IMR-90 (cell line): ENCODE measurements at regions not wholly inside any gene's neighbourhood (a gene's known extent, or its start where the extent isn't known, plus 50 kb on each side); places are given as distances from the start of the nearest gene placed in this dataset.

ENCODE experiments used
- ATAC-seq: fragments of 200-7000 bp; cut with Tn5 transposase; 2 replicates; pipeline ENCODE4 v1.9.1; 2020; ENCODE audit warnings: low read depth, mild to moderate bottlenecking, moderate library complexity
- BruUV-seq: library from RNA; stranded (reverse); fragments of 400-500 nt; replicated peaks from 2 replicates; lab custom pipeline; 2021; lab: Mats Ljungman, UMichigan
- CTCF ChIA-PET: fragments of 300-600 bp; formaldehyde crosslinking; extraction: SDS; loops from one replicate; lab custom pipeline; 2021; ENCODE audit warnings: antibody characterized with exemption; lab: Yijun Ruan, JAX
- POLR2A ChIA-PET: fragments of 300-600 bp; sonication (Branson Sonifier 250); formaldehyde crosslinking; loops from one replicate; lab custom pipeline; 2022; ENCODE audit warnings: antibody characterized with exemption; ENCODE audit not compliant: unreplicated experiment; lab: Charles Lee
- DNase-seq: peaks from one replicate; pipeline ENCODE4 v3.0.0; 2013
- H2AFZ ChIP-seq: replicated peaks from 2 replicates; pipeline ENCODE3; 2013; ENCODE audit warnings: low read length, mild to moderate bottlenecking; ENCODE audit not compliant: poor library complexity
- H2AK5ac ChIP-seq: 2 replicates; pipeline ENCODE4 v1.6.1; 2013; ENCODE audit warnings: low read depth, low read length, inconsistent platforms
- H2AK9ac ChIP-seq: replicated peaks from 2 replicates; pipeline ENCODE3; 2013; ENCODE audit warnings: mild to moderate bottlenecking, low read depth, low read length, moderate library complexity; ENCODE audit not compliant: poor library complexity
- H2BK120ac ChIP-seq: 2 replicates; pipeline ENCODE4 v1.6.1; 2013; ENCODE audit warnings: low read depth, low read length, inconsistent platforms
- H2BK15ac ChIP-seq: 3 replicates; pipeline ENCODE4 v1.6.1; 2013; ENCODE audit warnings: low read depth, low read length, inconsistent platforms
- H2BK20ac ChIP-seq: 2 replicates; pipeline ENCODE4 v1.6.1; 2013; ENCODE audit warnings: low read depth, mild to moderate bottlenecking, inconsistent platforms, low read length, moderate library complexity
- H2BK5ac ChIP-seq: 2 replicates; pipeline ENCODE4 v1.6.1; 2013; ENCODE audit warnings: mild to moderate bottlenecking, low read depth, low read length, inconsistent platforms; ENCODE audit not compliant: poor library complexity, severe bottlenecking
- H3K14ac ChIP-seq: replicated peaks from 2 replicates; pipeline ENCODE4 v1.6.1; 2013; ENCODE audit warnings: low read depth, low read length, inconsistent platforms
- H3K18ac ChIP-seq: 2 replicates; pipeline ENCODE4 v1.6.1; 2013; ENCODE audit warnings: low read depth, low read length, control low read depth
- H3K23ac ChIP-seq: 2 replicates; pipeline ENCODE4 v1.6.1; 2013; ENCODE audit warnings: low read depth, low read length, inconsistent platforms
- H3K27ac ChIP-seq: 2 replicates; pipeline ENCODE4 v1.5.1; 2013; ENCODE audit warnings: mild to moderate bottlenecking, control low read depth, low read length; ENCODE audit not compliant: insufficient read depth
- H3K27me3 ChIP-seq: 2 replicates; pipeline ENCODE4 v1.6.1; 2013; ENCODE audit warnings: low read length; ENCODE audit not compliant: control insufficient read depth, insufficient read depth
- H3K36me3 ChIP-seq: 2 replicates; pipeline ENCODE4 v1.6.1; 2013; ENCODE audit warnings: low read length, mixed read lengths; ENCODE audit not compliant: control insufficient read depth, insufficient read depth
- H3K4ac ChIP-seq: 2 replicates; pipeline ENCODE4 v1.6.1; 2013; ENCODE audit warnings: low read depth, low read length, inconsistent platforms
- H3K4me1 ChIP-seq: 2 replicates; pipeline ENCODE4 v1.6.1; 2013; ENCODE audit warnings: low read length, mixed read lengths; ENCODE audit not compliant: control insufficient read depth, insufficient read depth
- H3K4me2 ChIP-seq: 2 replicates; pipeline ENCODE4 v1.6.1; 2013; ENCODE audit warnings: low read depth, mild to moderate bottlenecking, control low read depth, low read length, moderate library complexity
- H3K4me3 ChIP-seq: 2 replicates; pipeline ENCODE4 v1.5.1; 2013; ENCODE audit warnings: low read depth, mild to moderate bottlenecking, control low read depth, low read length, moderate library complexity; ENCODE audit not compliant: insufficient read depth
- H3K56ac ChIP-seq: 2 replicates; pipeline ENCODE4 v1.6.1; 2013; ENCODE audit warnings: low read length, inconsistent platforms; ENCODE audit not compliant: insufficient read depth; ENCODE audit errors: extremely low read depth
- H3K79me1 ChIP-seq, 2 experiments: 2 replicates each; pipeline ENCODE4 v1.6.1; 2013; ENCODE audit warnings: low read length in 2 of 2, inconsistent platforms in 1 of 2, low read depth in 1 of 2
- H3K9ac ChIP-seq: 2 replicates; pipeline ENCODE4 v1.6.1; 2013; ENCODE audit warnings: low read depth, low read length, control low read depth
- H3K9me1 ChIP-seq: 2 replicates; pipeline ENCODE4 v1.6.1; 2013; ENCODE audit warnings: low read length, inconsistent platforms; ENCODE audit not compliant: insufficient read depth
- H3K9me3 ChIP-seq: 2 replicates; pipeline ENCODE4 v1.6.1; 2013; ENCODE audit warnings: low read length; ENCODE audit not compliant: control insufficient read depth, insufficient read depth
- H4K20me1 ChIP-seq: 2 replicates; pipeline ENCODE4 v1.6.1; 2013; ENCODE audit warnings: low read length, inconsistent platforms; ENCODE audit not compliant: insufficient read depth
- H4K5ac ChIP-seq: 2 replicates; pipeline ENCODE4 v1.6.1; 2013; ENCODE audit warnings: mild to moderate bottlenecking, low read depth, low read length, control low read depth
- H4K8ac ChIP-seq, 2 experiments: 2 replicates each; pipeline ENCODE4 v1.6.1; 2013; ENCODE audit warnings: low read depth in 2 of 2, low read length in 2 of 2, control low read depth in 1 of 2, inconsistent platforms in 1 of 2
- H4K91ac ChIP-seq: 2 replicates; pipeline ENCODE4 v1.6.1; 2013; ENCODE audit warnings: low read depth, low read length, inconsistent platforms; ENCODE audit not compliant: insufficient read depth
- BHLHE40 ChIP-seq: fragments of 150-350 bp; IDR thresholded peaks from 2 replicates; pipeline ENCODE4 v1.6.1; 2016; ENCODE audit warnings: mild to moderate bottlenecking, low read depth, low read length
- CHD1 ChIP-seq: IDR thresholded peaks from 2 replicates; pipeline ENCODE4 v1.6.1; 2012; ENCODE audit warnings: low read depth, low read length, improper control_type of control experiment
- CTCF ChIP-seq: conservative IDR thresholded peaks from 2 replicates; pipeline ENCODE4 v1.5.1; 2012; ENCODE audit warnings: mild to moderate bottlenecking, low read depth, low read length, improper control_type of control experiment
- MXI1 ChIP-seq: IDR thresholded peaks from 2 replicates; pipeline ENCODE4 v1.6.1; 2012; ENCODE audit warnings: low read depth, mild to moderate bottlenecking, low read length, moderate library complexity, borderline replicate concordance
- NFE2L2 ChIP-seq: fragments of 150-350 bp; IDR thresholded peaks from 2 replicates; pipeline ENCODE4 v1.6.1; 2016; ENCODE audit warnings: low read depth, mild to moderate bottlenecking, low read length
- POLR2A ChIP-seq: IDR thresholded peaks from 2 replicates; pipeline ENCODE4 v1.6.1; 2012; ENCODE audit warnings: mild to moderate bottlenecking, low read depth, low read length
- RCOR1 ChIP-seq: IDR thresholded peaks from 2 replicates; pipeline ENCODE4 v1.6.1; 2012; ENCODE audit warnings: mild to moderate bottlenecking, low read length, improper control_type of control experiment; ENCODE audit not compliant: insufficient replicate concordance
- USF2 ChIP-seq: fragments of 150-350 bp; IDR thresholded peaks from 2 replicates; pipeline ENCODE4 v1.6.1; 2017; ENCODE audit warnings: mild to moderate bottlenecking, antibody characterized with exemption, low read length, low read depth
- WGBS, 2 experiments: methylation state at CpG; one replicate each; pipeline versions ENCODE4 v1.1.5 to v1.1.7; 2013; ENCODE audit warnings: missing lambda C conversion rate in 2 of 2; ENCODE audit not compliant: insufficient read length in 1 of 2; ENCODE audit errors: extremely low coverage in 2 of 2; 5-methylcytosine and 5-hydroxymethylcytosine counted together
- dilution Hi-C: fragments of 300-500 bp; cut with HindIII; formaldehyde crosslinking; loops from one replicate; pipeline ENCODE4 v1.14.3; 2018; ENCODE audit warnings: low sequenced_read_pairs; ENCODE audit not compliant: unreplicated experiment
- in situ Hi-C: fragments of 300-500 bp; cut with MboI; formaldehyde crosslinking; loops from 3 replicates; pipeline ENCODE4 v1.14.3; 2019; ENCODE audit warnings: low sequenced_read_pairs, inconsistent platforms, mixed read lengths
- intact Hi-C: fragments of 100-400 bp; cut with micrococcal nuclease; formaldehyde crosslinking; loops from 2 replicates; pipeline ENCODE4 v1.10.0; 2022
- TF ChIP-seq, protein P1 (sequence below): fragments of 150-350 bp; IDR thresholded peaks from 2 replicates; pipeline ENCODE4 v1.6.1; 2016; ENCODE audit warnings: low read depth, mild to moderate bottlenecking, low read length, moderate library complexity, borderline replicate concordance

DNA sequence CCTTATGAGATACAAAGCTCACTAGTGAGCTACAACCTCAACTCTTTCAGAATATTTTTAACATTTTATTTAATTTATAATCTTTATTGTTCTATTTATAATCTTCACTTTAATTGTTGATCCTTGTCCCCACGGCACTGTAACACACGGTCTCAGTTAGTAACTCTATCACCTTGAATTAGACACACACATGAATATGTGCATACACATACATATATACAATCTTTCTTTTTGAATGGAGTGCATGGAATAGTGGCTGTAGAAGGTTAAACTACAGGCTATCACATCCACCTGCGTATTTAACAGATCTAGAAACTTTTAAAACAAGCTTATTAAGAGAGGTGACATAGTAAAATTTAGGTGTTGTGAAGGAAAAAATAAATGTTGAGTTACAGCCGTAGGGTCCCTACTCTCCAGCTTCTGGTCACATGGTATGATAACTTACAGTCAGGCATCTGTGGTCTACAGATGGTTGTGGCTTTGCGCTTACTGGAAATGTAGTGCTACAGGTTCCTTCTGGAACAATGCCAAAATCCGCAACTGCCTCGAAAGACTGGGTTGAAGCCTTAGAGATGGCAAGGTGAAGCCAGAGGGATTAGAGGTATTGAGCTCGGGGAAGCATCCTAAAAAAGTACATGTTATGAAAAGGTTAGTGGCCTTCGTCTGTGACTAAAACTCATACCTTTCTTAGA, 1324.1 kb upstream of the SLC39A10 start:
- Histone ChIP-seq H4K91ac (no peak overlapping the region), H3K27ac (no peak overlapping the region), H3K14ac (no peak overlapping the region), H3K9ac (no peak overlapping the region), H3K36me3 (no peaks in the 10 kb centered on the region), H4K8ac (no peak overlapping the region), H3K4me3 (no peak overlapping the region), H2BK5ac (no peak overlapping the region), H2AK9ac (no peak overlapping the region), H2BK15ac (no peak overlapping the region), H2AK5ac (no peak overlapping the region), H3K27me3 (no peaks in the 10 kb centered on the region), H3K4ac (no peak overlapping the region), H3K4me2 (no peak overlapping the region), H3K18ac (no peak overlapping the region), H2AFZ (no peak overlapping the region), H2BK120ac (no peak overlapping the region), H4K20me1 (no peaks in the 10 kb centered on the region), H4K5ac (no peak overlapping the region), H3K4me1 (no peaks in the 10 kb centered on the region), H3K9me1 (no peaks in the 10 kb centered on the region), H2BK20ac (no peak overlapping the region), H3K56ac (no peak overlapping the region), H3K79me1 (no peaks in the 10 kb centered on the region), H3K23ac (no peak overlapping the region), H3K9me3 (peaks cover 13% of the 10 kb centered on the region)
- TF ChIP-seq CHD1, result no peak
- TF ChIP-seq NFE2L2, result no peak
- no peak for TF ChIP-seq USF2
- TF ChIP-seq BHLHE40, result no peak
- TF ChIP-seq, protein P1, sequence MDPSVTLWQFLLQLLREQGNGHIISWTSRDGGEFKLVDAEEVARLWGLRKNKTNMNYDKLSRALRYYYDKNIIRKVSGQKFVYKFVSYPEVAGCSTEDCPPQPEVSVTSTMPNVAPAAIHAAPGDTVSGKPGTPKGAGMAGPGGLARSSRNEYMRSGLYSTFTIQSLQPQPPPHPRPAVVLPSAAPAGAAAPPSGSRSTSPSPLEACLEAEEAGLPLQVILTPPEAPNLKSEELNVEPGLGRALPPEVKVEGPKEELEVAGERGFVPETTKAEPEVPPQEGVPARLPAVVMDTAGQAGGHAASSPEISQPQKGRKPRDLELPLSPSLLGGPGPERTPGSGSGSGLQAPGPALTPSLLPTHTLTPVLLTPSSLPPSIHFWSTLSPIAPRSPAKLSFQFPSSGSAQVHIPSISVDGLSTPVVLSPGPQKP, result no peak
- no peak for TF ChIP-seq POLR2A
- no peak for TF ChIP-seq CTCF
- TF ChIP-seq MXI1, result no peak
- no peak for TF ChIP-seq RCOR1
- POLR2A ChIA-PET, result no interaction called here
- WGBS, 2 experiments, result 93% methylated on average over 3 of the region's 9 CpGs; no CpG with 5 or more reads in 1 of the 2 experiments
- in situ Hi-C loops, result no loop called here
- intact Hi-C loops, result no loop called here
- ATAC-seq, result no peak
- no peak for DNase-seq
- dilution Hi-C loops, result no loop called here
- CTCF ChIA-PET, result interaction anchor here (0.6 kb wide), 1 partner anchor 106 kb away, joined by 4 read pairs; no protein-coding TSS in a partner anchor
- no TSS peak for BruUV-seq
